Left lung (tissue), 4 donors: ENCODE measurements at regions not wholly inside any gene's neighbourhood (a gene's known extent, or its start where the extent isn't known, plus 50 kb on each side); places are given as distances from the start of the nearest gene placed in this dataset.

Source experiments
- ATAC-seq: fragments of 200-7000 bp; cut with Tn5 transposase; one replicate; pipeline ENCODE4 v1.9.1; 2020; ENCODE audit warnings: moderate library complexity
- DNase-seq, 4 donors: peaks; one replicate each; pipeline ENCODE4 v3.0.0-alpha.2; 2013 to 2020
- H3K27ac ChIP-seq, 2 donors: fragments of 200-600 bp; sonication (generic) in 1 of 2; one replicate each; pipeline versions ENCODE4 v1.5.0 to v1.8.0; 2020 to 2021
- H3K27me3 ChIP-seq, 2 donors: fragments of 200-600 bp; sonication (generic) in 1 of 2; one replicate each; pipeline versions ENCODE4 v1.5.0 to v1.8.0; 2020 to 2021
- H3K36me3 ChIP-seq, 2 donors: fragments of 200-600 bp; sonication (generic) in 1 of 2; one replicate each; pipeline versions ENCODE4 v1.5.0 to v1.8.0; 2020 to 2021
- H3K4me1 ChIP-seq, 2 donors: fragments of 200-600 bp; one replicate each; pipeline ENCODE4 v1.8.0; 2021
- H3K4me3 ChIP-seq, 2 donors: fragments of 200-600 bp; sonication (generic) in 1 of 2; one replicate each; pipeline versions ENCODE4 v1.5.0 to v1.8.0; 2020 to 2021; ENCODE audit warnings: mild to moderate bottlenecking in 1 of 2
- H3K9me3 ChIP-seq, 2 donors: fragments of 200-600 bp; sonication (generic) in 1 of 2; one replicate each; pipeline versions ENCODE4 v1.5.0 to v1.8.0; 2020 to 2021
- intact Hi-C, 2 donors: fragments of 100-400 bp; cut with DNase I; formaldehyde crosslinking; loops; one replicate each; pipeline versions ENCODE4 v1.11.2 to v1.14.2; 2022
- TF ChIP-seq, protein P1 (sequence below), 2 donors: fragments of 200-600 bp; sonication (generic) in 1 of 2; IDR thresholded peaks; one replicate each; pipeline versions ENCODE4 v1.5.0 to v1.8.0; 2021; ENCODE audit warnings: antibody characterized with exemption in 2 of 2
- donor health status: DM: no; HTN: yes; CAD: no.
- donor health status: DM: no; HTN: no; CAD: no.

DNA sequence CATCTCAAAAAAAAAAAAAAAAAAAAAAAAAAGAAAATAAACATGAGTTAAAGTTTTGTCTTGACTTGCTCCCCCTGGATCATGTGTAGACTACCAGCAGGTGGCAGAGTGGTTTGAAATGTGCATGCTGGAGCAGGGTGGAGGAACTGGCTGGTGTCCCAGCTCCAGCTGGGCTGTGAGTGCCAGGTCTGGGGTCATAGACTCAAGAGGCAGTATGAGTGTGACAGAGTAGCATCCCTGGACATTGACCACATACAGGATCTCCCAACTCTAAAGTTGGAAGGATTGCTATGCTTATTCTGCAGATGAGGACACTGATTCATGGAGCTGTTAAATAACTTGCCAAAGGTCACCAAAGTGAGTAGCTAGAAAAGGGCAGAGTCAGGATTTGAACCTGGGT is 198.0 kb upstream of the MPHOSPH6 start:
- intact Hi-C loops = no loop called here
- DNase-seq = peak in 1 of 4 donors; percentile 64
- TF ChIP-seq, protein P1, sequence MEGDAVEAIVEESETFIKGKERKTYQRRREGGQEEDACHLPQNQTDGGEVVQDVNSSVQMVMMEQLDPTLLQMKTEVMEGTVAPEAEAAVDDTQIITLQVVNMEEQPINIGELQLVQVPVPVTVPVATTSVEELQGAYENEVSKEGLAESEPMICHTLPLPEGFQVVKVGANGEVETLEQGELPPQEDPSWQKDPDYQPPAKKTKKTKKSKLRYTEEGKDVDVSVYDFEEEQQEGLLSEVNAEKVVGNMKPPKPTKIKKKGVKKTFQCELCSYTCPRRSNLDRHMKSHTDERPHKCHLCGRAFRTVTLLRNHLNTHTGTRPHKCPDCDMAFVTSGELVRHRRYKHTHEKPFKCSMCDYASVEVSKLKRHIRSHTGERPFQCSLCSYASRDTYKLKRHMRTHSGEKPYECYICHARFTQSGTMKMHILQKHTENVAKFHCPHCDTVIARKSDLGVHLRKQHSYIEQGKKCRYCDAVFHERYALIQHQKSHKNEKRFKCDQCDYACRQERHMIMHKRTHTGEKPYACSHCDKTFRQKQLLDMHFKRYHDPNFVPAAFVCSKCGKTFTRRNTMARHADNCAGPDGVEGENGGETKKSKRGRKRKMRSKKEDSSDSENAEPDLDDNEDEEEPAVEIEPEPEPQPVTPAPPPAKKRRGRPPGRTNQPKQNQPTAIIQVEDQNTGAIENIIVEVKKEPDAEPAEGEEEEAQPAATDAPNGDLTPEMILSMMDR (IDR thresholded peaks at IDR 0.05) = no peak
- no peaks in the 10 kb centered on the region for H3K27me3 ChIP-seq
- ATAC-seq = peak; percentile 38
- H3K9me3 ChIP-seq = no peaks in the 10 kb centered on the region
- H3K4me3 ChIP-seq = no peak overlapping the region
- H3K4me1 ChIP-seq = no peaks in the 10 kb centered on the region
- no peak overlapping the region for H3K27ac ChIP-seq
- H3K36me3 ChIP-seq = no peaks in the 10 kb centered on the region

DNA sequence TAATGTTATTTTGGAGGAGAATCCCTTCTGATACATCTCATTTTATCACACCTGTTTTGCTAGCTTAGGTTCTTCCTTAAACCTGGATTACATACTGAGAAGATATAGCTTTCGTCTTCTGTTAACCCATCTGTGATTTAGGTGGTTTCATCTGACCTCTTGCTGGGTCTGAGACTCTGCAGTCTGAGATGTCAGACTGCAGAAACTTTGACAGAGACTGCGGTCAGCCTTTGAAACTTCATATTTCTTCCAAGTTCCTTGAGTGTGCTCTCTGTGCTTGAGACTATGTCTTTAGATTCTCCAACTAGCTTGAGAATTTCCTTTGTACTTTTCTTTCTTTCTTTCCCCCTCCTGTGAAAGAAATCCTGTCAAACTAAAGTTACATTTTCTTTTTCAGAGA is 196.4 kb upstream of the MPHOSPH6 start:
- Histone ChIP-seq H3K9me3 (no peaks in the 10 kb centered on the region), H3K27me3 (no peaks in the 10 kb centered on the region), H3K27ac (no peak overlapping the region), H3K36me3 (no peaks in the 10 kb centered on the region), H3K4me3 (no peak overlapping the region), H3K4me1 (no peaks in the 10 kb centered on the region)
- ATAC-seq = no peak
- DNase-seq = no peak
- intact Hi-C loops = no loop called here
- TF ChIP-seq, protein P1 (IDR thresholded peaks at IDR 0.05) = no peak

DNA sequence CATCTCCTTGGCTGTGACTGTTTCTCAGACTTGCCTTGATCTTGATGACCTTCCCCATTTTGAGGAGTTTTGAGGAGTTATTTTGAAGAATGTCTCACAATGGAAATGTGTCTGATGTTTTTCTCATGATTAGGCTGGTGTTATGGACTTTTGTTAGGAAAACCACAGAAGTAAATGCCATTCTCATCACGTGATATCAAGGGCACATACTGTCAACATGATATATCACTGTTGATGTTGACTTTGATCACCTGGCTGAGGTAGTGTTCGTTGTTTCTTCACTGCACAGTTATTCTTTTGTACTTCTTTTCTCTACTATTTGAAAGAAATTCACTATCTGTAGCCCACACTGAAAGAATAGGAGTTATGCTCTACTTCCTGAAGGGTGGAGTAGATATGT is 194.7 kb upstream of the MPHOSPH6 start:
- no peak for ATAC-seq
- Histone ChIP-seq H3K36me3 (no peaks in the 10 kb centered on the region), H3K4me3 (no peak overlapping the region), H3K9me3 (no peaks in the 10 kb centered on the region), H3K27me3 (no peaks in the 10 kb centered on the region), H3K27ac (no peak overlapping the region), H3K4me1 (no peaks in the 10 kb centered on the region)
- DNase-seq = no peak
- intact Hi-C loops = no loop called here
- TF ChIP-seq, protein P1 (IDR thresholded peaks at IDR 0.05) = no peak

DNA sequence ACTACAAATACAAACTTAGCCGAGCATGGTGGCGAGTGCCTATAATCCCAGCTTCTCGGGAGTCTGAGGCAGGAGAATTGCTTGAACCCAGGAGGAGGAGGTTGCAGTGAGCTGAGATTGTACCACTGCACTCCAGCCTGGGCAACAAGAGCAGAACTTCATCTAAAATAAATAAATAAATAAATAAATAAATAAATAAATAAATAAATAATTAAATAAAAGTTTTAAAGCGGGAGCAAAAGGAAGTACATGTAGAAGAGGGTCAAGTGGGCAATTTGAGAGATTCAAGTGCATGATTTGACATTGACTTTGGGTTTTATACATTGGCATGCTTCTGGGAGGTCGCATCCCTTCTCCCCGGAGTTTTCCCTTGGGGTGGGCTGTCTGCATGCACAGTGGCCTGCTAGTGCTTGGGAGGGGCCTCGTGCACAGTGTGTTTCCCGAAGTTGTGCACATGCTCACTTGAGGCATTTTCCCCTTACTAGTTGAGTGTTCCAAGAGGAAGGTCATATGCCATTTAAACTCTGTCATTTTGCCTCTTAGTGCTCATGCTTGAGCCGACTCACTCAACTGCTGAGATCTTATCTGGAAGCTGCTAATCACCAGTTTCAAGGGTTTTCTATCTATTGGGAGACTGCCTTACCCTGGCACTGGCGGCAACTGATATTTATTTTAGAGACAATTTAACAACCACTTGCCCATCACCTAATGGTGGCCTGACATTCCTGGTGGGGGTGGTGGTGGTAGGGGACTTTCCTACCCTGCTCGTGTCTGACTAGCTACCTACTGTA is 193.2 kb upstream of the MPHOSPH6 start:
- intact Hi-C loops = no loop called here
- no peaks in the 10 kb centered on the region for H3K4me1 ChIP-seq
- H3K27ac ChIP-seq = no peak overlapping the region
- H3K36me3 ChIP-seq = no peaks in the 10 kb centered on the region
- DNase-seq (no peak), ATAC-seq (no peak)
- TF ChIP-seq, protein P1 (IDR thresholded peaks at IDR 0.05) = no peak
- H3K9me3 ChIP-seq = no peaks in the 10 kb centered on the region
- no peaks in the 10 kb centered on the region for H3K27me3 ChIP-seq
- H3K4me3 ChIP-seq = no peak overlapping the region

DNA sequence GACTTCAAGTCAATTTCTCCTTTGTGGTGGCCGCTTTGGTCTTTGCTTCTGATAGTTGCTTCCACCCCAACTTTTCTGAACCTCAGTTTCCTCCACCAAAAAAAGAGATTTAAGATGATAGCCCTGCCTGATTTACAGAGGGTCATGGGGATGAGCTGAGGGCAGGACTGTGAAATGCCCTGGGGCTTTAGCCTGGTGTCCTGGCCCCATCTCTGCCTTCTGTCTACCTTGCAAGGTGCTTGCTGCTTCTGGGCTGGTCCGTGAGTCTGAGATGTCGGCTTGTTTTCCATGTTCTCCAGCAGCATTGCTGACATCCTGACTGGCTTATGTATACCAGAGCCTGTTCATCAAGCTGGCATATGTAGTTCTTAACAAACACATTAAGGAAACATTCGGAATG is 191.9 kb upstream of the MPHOSPH6 start:
- DNase-seq (no peak), ATAC-seq (no peak)

More for the DNA sequence above, 191.9 kb upstream of the MPHOSPH6 start:
- H3K4me3 ChIP-seq = no peak overlapping the region
- intact Hi-C loops = no loop called here
- TF ChIP-seq, protein P1 (IDR thresholded peaks at IDR 0.05) = no peak
- H3K9me3 ChIP-seq = no peaks in the 10 kb centered on the region
- H3K4me1 ChIP-seq = no peaks in the 10 kb centered on the region
- no peaks in the 10 kb centered on the region for H3K36me3 ChIP-seq
- no peaks in the 10 kb centered on the region for H3K27me3 ChIP-seq
- H3K27ac ChIP-seq = no peak overlapping the region
